ENCODE measurements at regions not wholly inside any gene's neighbourhood (a gene's known extent, or its start where the extent isn't known, plus 50 kb on each side); places are given as distances from the start of the nearest gene placed in this dataset.

GRCh38 chr3:98954791-98955604 is 53.5 kb upstream of the DCBLD2 start:
- Histone ChIP-seq H3K27ac (ENCODE audit: low read depth, low read length) (no peak overlapping the region), H3K4me2 (ENCODE audit: low read depth, low read length, poor library complexity, severe bottlenecking) (no peak overlapping the region), H3K27me3 (ENCODE audit: low read length) (no peaks in the 10 kb centered on the region)

DNA sequence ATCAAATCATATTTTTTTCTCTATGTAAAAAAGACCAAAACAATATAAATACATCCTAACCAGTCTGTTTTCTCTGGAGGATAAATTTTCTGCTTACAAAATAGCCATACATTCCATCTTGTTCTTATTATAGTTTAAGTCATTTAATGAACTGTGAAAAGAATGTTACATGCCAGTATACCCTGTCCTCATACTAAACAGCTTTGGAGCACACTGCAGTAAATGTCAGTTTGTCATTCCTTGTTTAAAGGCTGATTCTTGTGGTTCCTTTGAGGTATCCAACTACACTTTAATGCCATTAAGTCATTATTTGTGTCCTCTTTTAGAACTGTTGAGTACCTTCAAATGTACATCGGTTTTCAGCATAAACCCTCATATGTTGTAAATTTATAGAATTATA is 52.7 kb upstream of the DCBLD2 start:
- Histone ChIP-seq H3K9me2 (replicated peaks; ENCODE audit: insufficient read depth, low read length) (no peaks in the 10 kb centered on the region), H3K4me2 (ENCODE audit: low read depth, low read length, poor library complexity, severe bottlenecking) (no peak overlapping the region), H3K9ac (ENCODE audit: low read length) (no peak overlapping the region), H3K36me3 (ENCODE audit: low read length) (no peaks in the 10 kb centered on the region), H3K27me3 (ENCODE audit: low read length) (no peaks in the 10 kb centered on the region), H4K20me1 (ENCODE audit: low read depth, low read length) (no peaks in the 10 kb centered on the region), H3K27ac (ENCODE audit: low read depth, low read length) (no peak overlapping the region), H3K4me3 (ENCODE audit: insufficient read depth, low read length, poor library complexity, severe bottlenecking) (no peak overlapping the region), H3F3A (ENCODE audit: insufficient read depth) (no peaks in the 10 kb centered on the region), H2AFZ (ENCODE audit: low read depth, low read length, severe bottlenecking) (no peak overlapping the region), H3K9me3 (ENCODE audit: insufficient read depth, low read length) (no peaks in the 10 kb centered on the region), H3K79me2 (ENCODE audit: insufficient read depth, low read length) (no peaks in the 10 kb centered on the region)
- TF ChIP-seq EZH2phosphoT487 (conservative IDR thresholded peaks at IDR 0.05; ENCODE audit: low read length) (no peak), CTCF (IDR thresholded peaks at IDR 0.05; ENCODE audit: insufficient read depth, low read length, poor library complexity, severe bottlenecking) (no peak)

More at GRCh38 chr3:98954791-98955604, 53.5 kb upstream of the DCBLD2 start:
- Histone ChIP-seq H3K79me2 (ENCODE audit: insufficient read depth, low read length) (no peaks in the 10 kb centered on the region), H3K9me3 (ENCODE audit: insufficient read depth, low read length) (no peaks in the 10 kb centered on the region), H3K4me3 (ENCODE audit: insufficient read depth, low read length, poor library complexity, severe bottlenecking) (no peak overlapping the region), H2AFZ (ENCODE audit: low read depth, low read length, severe bottlenecking) (no peak overlapping the region), H3K36me3 (ENCODE audit: low read length) (no peaks in the 10 kb centered on the region), H4K20me1 (ENCODE audit: low read depth, low read length) (no peaks in the 10 kb centered on the region), H3F3A (ENCODE audit: insufficient read depth) (no peaks in the 10 kb centered on the region), H3K9ac (ENCODE audit: low read length) (no peak overlapping the region), H3K9me2 (replicated peaks; ENCODE audit: insufficient read depth, low read length) (no peaks in the 10 kb centered on the region)
- TF ChIP-seq CTCF (IDR thresholded peaks at IDR 0.05; ENCODE audit: insufficient read depth, low read length, poor library complexity, severe bottlenecking) (no peak), EZH2phosphoT487 (conservative IDR thresholded peaks at IDR 0.05; ENCODE audit: low read length) (no peak)

GRCh38 chr3:98952404-98952803 is 50.9 kb upstream of the DCBLD2 start:
- TF ChIP-seq CTCF (IDR thresholded peaks at IDR 0.05; ENCODE audit: insufficient read depth, low read length, poor library complexity, severe bottlenecking) (no peak), EZH2phosphoT487 (conservative IDR thresholded peaks at IDR 0.05; ENCODE audit: low read length) (no peak)
- Histone ChIP-seq H3K9ac (ENCODE audit: low read length) (no peak overlapping the region), H3K9me2 (replicated peaks; ENCODE audit: insufficient read depth, low read length) (no peaks in the 10 kb centered on the region), H3K27ac (ENCODE audit: low read depth, low read length) (no peak overlapping the region), H3K9me3 (ENCODE audit: insufficient read depth, low read length) (no peaks in the 10 kb centered on the region), H3K27me3 (ENCODE audit: low read length) (no peaks in the 10 kb centered on the region), H3K79me2 (ENCODE audit: insufficient read depth, low read length) (no peaks in the 10 kb centered on the region), H3F3A (ENCODE audit: insufficient read depth) (no peaks in the 10 kb centered on the region), H3K4me2 (ENCODE audit: low read depth, low read length, poor library complexity, severe bottlenecking) (no peak overlapping the region), H3K36me3 (ENCODE audit: low read length) (no peaks in the 10 kb centered on the region), H3K4me3 (ENCODE audit: insufficient read depth, low read length, poor library complexity, severe bottlenecking) (no peak overlapping the region), H2AFZ (ENCODE audit: low read depth, low read length, severe bottlenecking) (no peak overlapping the region), H4K20me1 (ENCODE audit: low read depth, low read length) (no peaks in the 10 kb centered on the region)

Data from SU-DHL-6 (cell line).